ENCODE measurements at regions not wholly inside any gene's neighbourhood (a gene's known extent, or its start where the extent isn't known, plus 50 kb on each side); places are given as distances from the start of the nearest gene placed in this dataset.

- Histone ChIP-seq H3K4me3 (no peak overlapping the region), H3K4me1 (no peaks in the 10 kb centered on the region), H3K36me3 (no peaks in the 10 kb centered on the region), H3K9ac (ENCODE audit: low read depth in 2 of 2, low read length in 2 of 2) (no peak overlapping the region), H3K9me3 (no peaks in the 10 kb centered on the region), H3K27me3 (no peaks in the 10 kb centered on the region), H3K27ac (no peak overlapping the region)
- no peak for TF ChIP-seq CTCF (IDR thresholded peaks at IDR 0.05)
- intact Hi-C loops (cut with DNase I): no loop called here
- no peak for DNase-seq
Observed at GRCh38 chr2:9681427-9681817, 50.6 kb upstream of the YWHAQ start.

GRCh38 chr2:9685637-9686036 lies 54.8 kb upstream of the YWHAQ start:
- no peak for TF ChIP-seq CTCF (IDR thresholded peaks at IDR 0.05)
- intact Hi-C loops (cut with DNase I): no loop called here
- Histone ChIP-seq H3K36me3 (no peaks in the 10 kb centered on the region), H3K4me1 (no peaks in the 10 kb centered on the region), H3K9me3 (no peaks in the 10 kb centered on the region), H3K27ac (no peak overlapping the region), H3K27me3 (no peaks in the 10 kb centered on the region), H3K4me3 (no peak overlapping the region), H3K9ac (ENCODE audit: low read depth in 2 of 2, low read length in 2 of 2) (no peak overlapping the region)
- no peak for DNase-seq

- no peak overlapping the region for H3K27ac ChIP-seq
- H3K9me3 ChIP-seq: no peaks in the 10 kb centered on the region
- intact Hi-C loops (cut with DNase I): no loop called here
- no peak for DNase-seq
- H3K4me3 ChIP-seq: no peak overlapping the region
- TF ChIP-seq CTCF (IDR thresholded peaks at IDR 0.05): no peak
- no peaks in the 10 kb centered on the region for H3K4me1 ChIP-seq
- no peaks in the 10 kb centered on the region for H3K27me3 ChIP-seq
- H3K9ac ChIP-seq (ENCODE audit: low read depth in 2 of 2, low read length in 2 of 2): no peak overlapping the region
- no peaks in the 10 kb centered on the region for H3K36me3 ChIP-seq
Observed at GRCh38 chr2:9686061-9686460, 55.3 kb upstream of the YWHAQ start.

GRCh38 chr2:9690252-9690651 lies 59.5 kb upstream of the YWHAQ start:
- H3K27me3 ChIP-seq: no peaks in the 10 kb centered on the region
- H3K4me1 ChIP-seq: no peaks in the 10 kb centered on the region
- no peak overlapping the region for H3K4me3 ChIP-seq
- no peak overlapping the region for H3K27ac ChIP-seq
- no peaks in the 10 kb centered on the region for H3K36me3 ChIP-seq
- intact Hi-C loops (cut with DNase I): no loop called here
- no peak for TF ChIP-seq CTCF (IDR thresholded peaks at IDR 0.05)
- no peaks in the 10 kb centered on the region for H3K9me3 ChIP-seq
- H3K9ac ChIP-seq (ENCODE audit: low read depth in 2 of 2, low read length in 2 of 2): no peak overlapping the region
- no peak for DNase-seq

- H3K27ac ChIP-seq: no peak overlapping the region
- DNase-seq: no peak
- H3K9ac ChIP-seq (ENCODE audit: low read depth in 2 of 2, low read length in 2 of 2): no peak overlapping the region
- H3K4me3 ChIP-seq: no peak overlapping the region
- intact Hi-C loops (cut with DNase I): no loop called here
- no peaks in the 10 kb centered on the region for H3K4me1 ChIP-seq
- H3K36me3 ChIP-seq: no peaks in the 10 kb centered on the region
- no peak for TF ChIP-seq CTCF (IDR thresholded peaks at IDR 0.05)
- no peaks in the 10 kb centered on the region for H3K27me3 ChIP-seq
- no peaks in the 10 kb centered on the region for H3K9me3 ChIP-seq
Observed at GRCh38 chr2:9690716-9691498, 60.1 kb upstream of the YWHAQ start.

All from colonic mucosa (tissue), 4 donors.